Activated CD8-positive, alpha-beta T cell treated with anti-CD3 and anti-CD28 coated beads for 36 hours (primary cell): ENCODE measurements at regions not wholly inside any gene's neighbourhood (a gene's known extent, or its start where the extent isn't known, plus 50 kb on each side); places are given as distances from the start of the nearest gene placed in this dataset.

ENCODE experiments used
- ATAC-seq: fragments of 200-7000 bp; cut with Tn5 transposase; one replicate; pipeline ENCODE4 v1.10.0; 2021; ENCODE audit warnings: mild to moderate bottlenecking, moderate library complexity
- CTCF ChIA-PET: fragments of 350-600 bp; sonication (Branson Sonifier 250); formaldehyde crosslinking; loops from one replicate; lab custom pipeline; 2021; ENCODE audit warnings: antibody characterized with exemption; lab: Charles Lee
- POLR2A ChIA-PET: fragments of 350-600 bp; sonication (Branson Sonifier 250); formaldehyde crosslinking; loops from one replicate; lab custom pipeline; 2021; ENCODE audit warnings: antibody characterized with exemption; lab: Charles Lee
- DNase-seq: peaks from one replicate; pipeline ENCODE4 v3.0.0-alpha.2; 2020
- H3K27ac Mint-ChIP-seq: one replicate; pipeline ENCODE4 v1.8.0; 2021; ENCODE audit warnings: mild to moderate bottlenecking, mixed read lengths
- H3K27me3 Mint-ChIP-seq: one replicate; pipeline ENCODE4 v1.8.0; 2021; ENCODE audit warnings: mixed read lengths
- H3K36me3 Mint-ChIP-seq: one replicate; pipeline ENCODE4 v1.8.0; 2021; ENCODE audit warnings: low read depth, mixed read lengths
- H3K4me1 Mint-ChIP-seq: one replicate; pipeline ENCODE4 v1.8.0; 2021; ENCODE audit warnings: low read depth, mixed read lengths
- H3K4me3 Mint-ChIP-seq: one replicate; pipeline ENCODE4 v1.8.0; 2021; ENCODE audit warnings: mild to moderate bottlenecking, moderate library complexity, mixed read lengths
- H3K9me3 Mint-ChIP-seq: one replicate; pipeline ENCODE4 v1.8.0; 2021; ENCODE audit warnings: mixed read lengths
- CTCF ChIP-seq: fragments of 200-600 bp; IDR thresholded peaks from one replicate; pipeline ENCODE4 v1.8.0; 2022; ENCODE audit warnings: antibody characterized with exemption, mild to moderate bottlenecking
- intact Hi-C: fragments of 100-400 bp; cut with micrococcal nuclease; formaldehyde crosslinking; loops from one replicate; pipeline ENCODE4 v1.10.0; 2022

- intact Hi-C loops = no loop called here
- ChIA-PET CTCF (no interaction called here), POLR2A (no interaction called here)
- H3K36me3 Mint-ChIP-seq = no peaks in the 10 kb centered on the region
- no peak for TF ChIP-seq CTCF
- ATAC-seq (no peak), DNase-seq (no peak)
- no peaks in the 10 kb centered on the region for H3K4me1 Mint-ChIP-seq
- no peak overlapping the region for H3K4me3 Mint-ChIP-seq
- no peaks in the 10 kb centered on the region for H3K27me3 Mint-ChIP-seq
- no peak overlapping the region for H3K27ac Mint-ChIP-seq
- no peaks in the 10 kb centered on the region for H3K9me3 Mint-ChIP-seq
Measured at GRCh38 chr6:150711061-150711460, 111.4 kb downstream of the PLEKHG1 start.

- Mint-ChIP-seq H3K9me3 (no peaks in the 10 kb centered on the region), H3K4me1 (no peaks in the 10 kb centered on the region), H3K27me3 (no peaks in the 10 kb centered on the region), H3K4me3 (no peak overlapping the region), H3K36me3 (no peaks in the 10 kb centered on the region), H3K27ac (no peak overlapping the region)
- TF ChIP-seq CTCF = no peak
- POLR2A ChIA-PET = no interaction called here
- CTCF ChIA-PET = no interaction called here
- intact Hi-C loops = no loop called here
- no peak for ATAC-seq
- no peak for DNase-seq
Measured at GRCh38 chr6:150711584-150712504, 112.2 kb downstream of the PLEKHG1 start.

- Mint-ChIP-seq H3K4me1 (no peaks in the 10 kb centered on the region), H3K27ac (no peak overlapping the region), H3K36me3 (no peaks in the 10 kb centered on the region), H3K9me3 (no peaks in the 10 kb centered on the region), H3K4me3 (no peak overlapping the region), H3K27me3 (no peaks in the 10 kb centered on the region)
- no peak for TF ChIP-seq CTCF
- ChIA-PET CTCF (no interaction called here), POLR2A (no interaction called here)
- intact Hi-C loops = no loop called here
- no peak for DNase-seq
- ATAC-seq = no peak
Measured at GRCh38 chr6:150712505-150713252, 113.0 kb downstream of the PLEKHG1 start.

- no peaks in the 10 kb centered on the region for H3K9me3 Mint-ChIP-seq
Measured at GRCh38 chr6:150713487-150713886, 113.8 kb downstream of the PLEKHG1 start.

More at GRCh38 chr6:150713487-150713886, 113.8 kb downstream of the PLEKHG1 start:
- Mint-ChIP-seq H3K4me1 (no peaks in the 10 kb centered on the region), H3K27me3 (no peaks in the 10 kb centered on the region), H3K4me3 (no peak overlapping the region), H3K36me3 (no peaks in the 10 kb centered on the region), H3K27ac (no peak overlapping the region)
- CTCF ChIA-PET = no interaction called here
- no peak for TF ChIP-seq CTCF
- POLR2A ChIA-PET = no interaction called here
- no peak for DNase-seq
- intact Hi-C loops = no loop called here
- ATAC-seq = no peak
